ENCODE measurements at regions not wholly inside any gene's neighbourhood (a gene's known extent, or its start where the extent isn't known, plus 50 kb on each side); places are given as distances from the start of the nearest gene placed in this dataset.

- no peak for TF ChIP-seq CTCF (conservative IDR thresholded peaks at IDR 0.05; ENCODE audit: low read length)
- TF ChIP-seq EZH2phosphoT487 (IDR thresholded peaks at IDR 0.05; ENCODE audit: borderline replicate concordance) = no peak
These were observed 435.1 kb downstream of the SPATA31D1 start for GRCh38 chr9:82423700-82424099.

All from Loucy (cell line).